ENCODE measurements at regions not wholly inside any gene's neighbourhood (a gene's known extent, or its start where the extent isn't known, plus 50 kb on each side); places are given as distances from the start of the nearest gene placed in this dataset.

DNA sequence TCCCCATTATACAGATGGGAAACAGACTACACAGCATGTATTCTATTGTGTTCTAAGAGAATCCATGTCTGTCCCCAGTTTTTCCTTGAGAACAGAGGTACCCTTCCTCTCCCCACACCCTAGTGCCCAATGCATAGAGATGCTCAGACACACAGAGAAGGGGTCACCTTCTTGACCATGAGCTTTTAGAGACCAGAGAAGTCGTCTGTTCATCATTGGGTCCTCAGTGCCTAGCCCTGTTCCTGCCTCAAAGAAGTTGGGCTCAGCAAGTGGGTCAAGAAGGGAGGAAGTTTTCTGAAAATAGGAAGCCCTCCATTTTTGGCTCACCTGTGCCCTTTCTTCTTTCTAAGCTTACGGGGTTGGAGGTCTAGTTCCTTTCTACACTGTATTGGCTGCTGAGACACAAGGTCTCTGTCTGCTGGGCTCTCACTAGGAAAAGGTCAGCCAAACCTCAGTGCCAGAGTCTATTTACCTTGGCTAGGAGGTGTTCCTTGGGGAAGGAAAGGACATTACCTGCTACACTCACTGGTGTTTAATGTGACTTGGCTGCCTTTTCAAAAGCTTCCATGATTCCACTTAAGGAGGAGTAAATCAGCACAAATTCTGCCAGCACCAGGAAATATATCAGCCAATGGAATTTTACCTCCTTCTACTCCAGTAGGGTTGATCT lies 198.5 kb upstream of the PWP1 start:
- DNase-seq (ENCODE audit: extremely low read depth, low read depth, low spot score) = no peak

DNA sequence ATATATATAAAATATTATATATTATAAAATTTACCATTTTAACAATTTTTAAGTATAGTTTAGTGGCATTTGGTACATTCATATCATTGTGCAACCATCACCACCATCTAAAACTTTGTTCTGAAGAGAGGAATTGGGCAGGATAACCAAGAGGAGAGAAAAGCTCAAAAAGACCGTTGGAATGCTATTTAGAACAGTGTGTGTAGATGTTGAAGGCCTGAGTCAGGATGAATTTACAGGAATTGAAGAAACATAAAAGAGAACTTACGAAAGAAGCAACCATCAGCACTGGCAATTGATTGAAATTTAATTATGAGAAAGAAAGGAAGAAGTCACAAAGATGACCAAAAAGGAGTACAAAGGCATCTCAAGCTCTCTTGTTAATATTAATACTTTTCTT lies 196.9 kb upstream of the PWP1 start:
- no peak for DNase-seq (ENCODE audit: extremely low read depth, low read depth, low spot score)

DNA sequence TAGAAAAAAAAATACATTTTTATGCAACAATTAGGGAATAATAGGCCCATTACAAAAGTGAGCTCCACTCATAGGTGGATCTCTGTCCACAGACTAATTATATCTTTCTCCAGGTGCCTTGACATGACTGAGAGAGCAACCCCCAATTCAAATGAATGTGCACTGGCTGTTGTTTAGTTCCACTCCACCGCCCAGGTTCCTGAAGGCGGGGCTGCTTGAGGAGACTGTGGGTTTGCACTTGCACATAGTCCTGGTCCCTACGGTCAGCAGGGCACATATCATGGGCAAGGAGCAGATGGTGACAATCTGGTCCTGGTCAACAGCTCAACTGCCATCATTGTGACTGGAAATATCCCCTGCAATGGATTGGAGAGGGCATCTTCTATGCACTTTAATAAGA lies 195.6 kb upstream of the PWP1 start:
- no peak for DNase-seq (ENCODE audit: extremely low read depth, low read depth, low spot score)

DNA sequence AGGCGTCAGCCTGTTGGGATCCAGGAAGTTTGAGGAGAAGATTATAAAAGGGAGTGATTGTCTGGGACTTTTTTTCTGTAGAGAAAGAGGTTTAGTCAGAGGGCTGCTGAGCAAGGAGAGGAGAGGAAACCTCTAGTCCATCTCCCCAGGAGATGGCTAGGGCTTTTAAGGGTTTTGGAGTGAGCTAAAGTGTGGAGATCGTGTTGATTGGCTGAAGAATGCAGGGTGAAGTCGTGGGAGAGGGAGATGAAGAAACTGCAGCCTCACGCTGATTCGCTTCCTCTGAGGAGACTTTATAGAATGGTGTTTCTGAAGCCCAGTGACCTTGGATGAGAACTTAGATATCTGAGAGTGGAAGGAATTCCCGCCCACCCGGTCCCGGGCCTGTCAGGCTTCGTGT lies 193.7 kb upstream of the PWP1 start:
- no peak for DNase-seq (ENCODE audit: extremely low read depth, low read depth, low spot score)

DNA sequence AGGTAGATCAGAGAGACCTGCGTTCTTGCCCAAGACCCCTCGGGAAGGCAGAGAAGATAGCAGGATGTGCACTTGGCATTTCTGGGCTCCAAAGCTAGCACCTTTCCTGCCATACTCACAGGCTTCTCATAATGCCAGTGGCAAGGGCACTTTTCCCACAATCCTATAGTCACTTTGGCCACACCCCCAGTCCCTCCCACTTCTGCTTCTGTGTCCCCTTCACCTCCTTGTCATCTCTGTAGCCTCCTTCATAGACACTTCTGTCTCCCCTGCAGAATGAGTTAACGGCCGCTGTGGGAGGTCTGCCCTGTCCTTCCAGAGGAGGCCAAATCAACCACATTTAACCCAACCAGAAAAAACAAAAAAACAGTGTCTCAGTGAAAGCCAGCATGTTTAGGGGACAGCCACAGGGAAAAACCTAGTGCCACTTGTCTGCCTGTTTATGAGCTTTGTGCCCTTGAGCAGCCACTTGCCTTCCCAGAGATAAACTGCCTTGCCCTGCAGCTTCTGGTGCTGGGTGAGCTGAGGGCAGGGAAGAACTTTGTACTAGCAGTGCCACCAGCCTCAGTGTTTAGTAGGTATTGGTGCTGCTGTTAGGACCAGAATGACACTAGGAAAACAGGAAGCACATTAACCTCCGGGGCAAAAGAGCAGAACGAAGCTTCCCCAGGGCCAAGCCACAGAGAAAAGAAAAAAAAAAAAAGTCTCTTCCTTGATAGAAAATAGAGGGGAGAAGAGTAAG lies 193.0 kb upstream of the PWP1 start:
- DNase-seq (ENCODE audit: extremely low read depth, low read depth, low spot score) = no peak

DNA sequence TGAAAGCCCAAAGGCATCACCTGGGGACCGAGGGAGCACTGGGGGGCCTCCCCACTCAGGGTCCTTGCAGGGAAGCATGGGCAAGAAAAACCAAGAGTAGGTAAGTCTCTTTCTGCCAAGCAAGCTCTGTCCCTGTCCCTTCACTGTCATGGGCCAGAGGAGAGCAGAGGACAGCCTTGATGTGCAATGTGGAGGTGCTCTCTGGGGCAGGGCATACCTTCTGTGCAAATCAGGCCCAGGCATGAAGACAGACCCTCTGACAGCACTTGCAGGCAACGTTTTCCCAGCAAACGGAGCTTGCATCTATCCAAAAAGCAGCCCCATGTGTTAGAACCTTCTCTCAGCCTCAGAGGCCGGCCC lies 192.5 kb upstream of the PWP1 start:
- no peak for DNase-seq (ENCODE audit: extremely low read depth, low read depth, low spot score)

DNA sequence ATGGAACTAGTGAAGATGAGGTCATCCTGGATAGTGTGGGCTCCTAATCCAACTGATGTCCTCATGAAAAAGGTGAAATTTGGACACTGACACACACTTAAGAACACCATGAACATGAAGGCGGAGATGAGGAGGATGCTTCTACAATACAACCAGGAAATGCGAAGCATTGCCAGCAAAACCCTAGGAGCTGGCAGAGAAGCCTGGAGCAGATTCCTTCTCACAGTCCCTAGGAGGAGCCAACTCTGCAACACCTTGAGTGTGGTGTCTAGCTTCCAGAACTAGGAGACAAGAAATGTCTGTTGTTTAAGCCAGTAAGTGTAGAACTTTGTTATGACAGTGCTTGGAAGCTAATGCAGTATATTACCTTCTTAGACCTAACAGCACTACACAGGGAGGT lies 191.9 kb upstream of the PWP1 start:
- no peak for DNase-seq (ENCODE audit: extremely low read depth, low read depth, low spot score)

DNA sequence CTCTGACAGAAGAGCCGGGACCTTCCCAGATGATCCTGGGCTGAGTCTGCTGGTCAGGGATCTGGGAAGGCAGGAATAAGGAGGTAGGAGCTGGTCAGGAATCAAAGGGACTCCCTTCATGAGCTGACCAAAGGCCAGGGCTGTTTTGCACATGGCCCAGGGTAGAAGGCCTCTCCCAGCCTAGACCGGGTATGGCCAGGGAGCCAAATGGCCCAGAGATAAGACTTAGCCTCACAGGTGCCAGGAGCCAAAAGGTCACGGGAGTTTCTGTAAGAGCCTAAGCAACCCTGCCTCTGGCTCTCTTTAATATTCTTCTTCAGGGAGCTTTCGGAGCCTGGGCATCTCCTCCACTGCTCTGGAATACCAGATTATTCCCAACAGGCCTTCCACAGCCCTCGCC lies 191.3 kb upstream of the PWP1 start:
- no peak for DNase-seq (ENCODE audit: extremely low read depth, low read depth, low spot score)

DNA sequence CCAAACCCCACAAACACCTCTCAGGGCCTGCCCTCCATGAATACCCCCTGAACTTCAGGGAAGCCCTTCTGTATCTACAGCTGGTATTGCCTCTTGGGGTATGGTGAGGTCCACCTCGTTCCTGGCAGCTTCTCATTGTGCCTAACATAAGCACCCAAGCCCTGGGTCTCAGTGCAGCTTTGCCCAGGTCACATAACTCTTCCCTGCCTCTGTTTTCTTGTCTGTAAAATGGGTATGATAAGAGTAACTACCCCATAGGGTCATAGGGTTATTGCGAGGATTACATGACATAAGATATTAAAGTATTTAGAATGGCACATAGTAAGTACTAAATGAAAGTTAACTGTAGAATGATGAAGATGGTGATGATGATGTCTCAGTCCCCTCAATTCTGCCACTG lies 190.0 kb upstream of the PWP1 start:
- no peak for DNase-seq (ENCODE audit: extremely low read depth, low read depth, low spot score)

DNA sequence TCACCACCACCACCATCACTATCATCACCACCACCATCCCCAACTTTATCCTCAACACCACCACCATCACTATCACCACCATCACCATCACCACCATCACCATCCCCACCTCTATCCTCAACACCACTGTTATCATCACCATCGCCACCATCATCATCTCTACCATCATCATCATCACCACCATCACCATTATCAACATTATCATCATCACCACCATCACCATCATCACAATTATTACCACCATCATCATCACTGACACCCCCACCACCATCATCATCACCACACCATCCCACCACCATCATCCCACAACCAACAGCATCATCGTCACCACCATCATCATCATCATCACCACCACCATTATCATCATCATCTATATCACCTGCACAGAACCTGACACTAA lies 188.4 kb upstream of the PWP1 start:
- DNase-seq (ENCODE audit: extremely low read depth, low read depth, low spot score) = no peak

DNA sequence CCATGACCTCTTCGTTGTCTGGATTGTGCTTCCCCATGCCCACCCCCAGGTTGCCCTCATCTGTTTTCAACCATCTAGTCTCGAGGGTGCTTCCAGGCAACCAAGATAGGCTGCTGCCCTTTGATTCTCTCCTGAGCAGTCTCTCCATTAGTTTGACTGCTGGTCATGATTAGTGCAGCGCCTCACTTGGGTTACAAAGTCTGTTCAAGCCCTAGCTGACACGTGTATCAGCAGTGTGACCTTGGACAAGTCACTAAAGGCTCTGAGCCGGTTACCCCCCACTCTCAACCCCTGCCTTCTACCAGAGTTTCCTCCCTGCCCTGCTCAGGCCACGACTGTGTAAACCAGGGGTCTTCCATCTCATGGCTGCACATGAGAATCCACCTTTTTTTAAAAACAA lies 185.3 kb upstream of the PWP1 start:
- DNase-seq (ENCODE audit: extremely low read depth, low read depth, low spot score) = no peak

DNA sequence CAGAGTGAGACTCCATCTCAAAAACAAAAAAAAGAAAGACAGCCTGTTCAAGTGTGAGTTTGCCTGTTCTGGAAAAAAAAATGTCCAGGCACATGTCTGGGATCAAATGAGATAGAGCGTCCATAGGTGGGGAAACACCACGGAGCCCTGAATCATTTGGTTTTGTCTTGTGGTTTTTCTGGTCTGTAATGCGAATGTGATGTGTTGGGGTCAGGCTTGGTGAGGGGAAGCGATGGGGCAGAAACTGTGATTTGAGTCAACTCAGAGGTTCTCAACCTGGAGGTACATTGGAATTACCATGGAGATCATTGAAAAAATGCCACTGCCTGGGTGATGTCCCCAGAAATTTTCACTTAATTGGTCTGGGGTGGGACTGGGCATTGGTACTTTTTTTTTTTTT lies 183.9 kb upstream of the PWP1 start:
- no peak for DNase-seq (ENCODE audit: extremely low read depth, low read depth, low spot score)

DNA sequence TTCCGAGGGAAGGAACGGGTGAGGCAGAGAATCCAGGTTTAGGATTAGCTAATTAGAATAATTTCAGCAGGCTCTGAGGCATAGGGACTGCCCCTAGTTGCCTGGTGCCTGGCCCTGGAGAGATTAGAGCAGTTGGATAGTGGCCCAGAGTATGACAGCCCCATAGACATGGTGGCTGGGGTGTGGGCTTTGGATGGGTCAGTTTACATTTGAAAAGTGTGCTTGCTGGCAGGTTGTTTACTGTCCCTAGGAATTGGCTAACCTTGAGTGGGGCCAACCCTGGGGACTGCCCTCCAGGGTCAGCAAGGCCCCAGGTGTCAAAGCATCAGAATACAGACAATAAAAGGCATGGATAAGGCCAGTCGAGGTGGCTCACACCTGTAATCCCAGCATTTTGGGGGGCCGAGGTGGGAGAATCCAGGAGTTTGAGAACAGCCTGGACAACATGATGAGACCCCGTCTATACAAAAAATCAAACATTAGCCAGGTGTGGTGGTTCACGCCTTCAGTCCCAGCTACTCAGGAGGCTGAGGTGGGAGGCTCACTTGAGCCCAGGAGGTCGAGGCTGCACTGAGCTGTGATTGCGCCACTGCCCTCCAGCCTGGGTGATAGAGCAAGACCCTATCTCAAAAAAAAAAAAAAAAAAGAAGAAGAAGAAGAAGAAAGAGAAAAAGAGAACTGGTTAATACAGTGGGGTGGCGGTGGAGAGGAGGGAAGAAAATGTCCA lies 182.3 kb upstream of the PWP1 start:
- no peak for DNase-seq (ENCODE audit: extremely low read depth, low read depth, low spot score)

DNA sequence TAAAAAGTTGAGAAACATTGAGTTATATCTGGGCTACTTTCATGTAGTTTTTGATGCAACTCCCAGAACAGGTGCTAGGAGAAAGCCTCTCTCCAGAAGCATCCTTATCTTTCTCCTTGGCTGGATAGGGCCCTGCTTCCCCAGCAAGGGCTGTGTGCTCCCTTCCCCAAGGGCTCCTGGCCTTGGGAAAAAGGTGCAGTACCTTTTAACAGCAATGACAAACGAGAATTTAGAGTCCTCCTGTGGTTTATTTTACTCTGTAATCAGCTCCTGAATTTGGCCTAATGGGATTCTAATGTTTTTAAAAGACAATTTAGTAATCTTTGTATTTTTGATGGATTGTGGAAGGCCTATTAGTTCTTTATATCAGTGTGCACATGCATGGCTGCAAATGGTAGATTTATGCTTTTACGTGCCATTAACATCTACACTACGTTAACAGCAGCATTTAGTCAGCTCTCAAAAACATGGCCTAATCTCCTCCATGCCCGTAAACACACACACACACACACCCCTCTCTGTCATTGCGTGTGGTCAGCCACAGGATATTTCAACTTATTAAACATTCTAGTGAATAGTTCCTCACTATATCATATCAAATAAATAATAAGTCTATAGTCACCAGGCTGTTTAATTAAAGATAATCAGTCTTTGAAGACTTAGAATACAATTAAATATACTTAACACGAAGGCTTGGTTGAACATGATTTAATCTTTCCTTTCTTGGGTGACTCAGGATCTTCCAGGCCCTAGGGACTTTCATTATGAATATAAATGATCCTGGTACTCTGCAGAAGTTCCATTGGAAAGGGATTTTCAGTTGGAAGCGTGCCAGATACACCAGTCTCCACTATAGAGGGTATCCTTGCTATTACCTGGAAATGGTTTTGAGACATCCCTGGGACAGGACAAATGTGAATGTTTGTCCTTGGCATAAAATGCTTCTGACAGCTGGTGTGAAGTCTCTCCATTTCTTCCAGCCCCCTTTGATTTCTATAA lies 181.4 kb upstream of the PWP1 start:
- no peak for DNase-seq (ENCODE audit: extremely low read depth, low read depth, low spot score)

DNA sequence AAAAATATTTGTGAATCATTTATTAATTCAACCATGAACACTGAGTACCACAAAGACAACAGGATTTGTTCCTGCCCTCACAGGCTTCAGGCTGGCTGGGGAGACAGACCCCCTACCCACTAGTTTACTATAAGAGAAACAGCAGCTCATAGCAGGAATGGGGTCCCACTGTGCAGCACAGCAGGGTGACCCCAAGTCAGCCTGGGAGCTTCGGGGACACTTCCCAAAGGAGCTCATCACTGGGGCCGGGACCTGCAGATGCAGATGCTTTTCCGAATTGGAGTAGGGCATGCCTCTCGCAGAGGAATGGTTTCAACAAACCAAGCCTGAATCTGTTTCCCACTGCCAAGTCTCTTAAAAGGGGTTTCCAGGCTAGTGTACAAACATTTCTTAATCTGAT lies 176.2 kb upstream of the PWP1 start:
- no peak for DNase-seq (ENCODE audit: extremely low read depth, low read depth, low spot score)

DNA sequence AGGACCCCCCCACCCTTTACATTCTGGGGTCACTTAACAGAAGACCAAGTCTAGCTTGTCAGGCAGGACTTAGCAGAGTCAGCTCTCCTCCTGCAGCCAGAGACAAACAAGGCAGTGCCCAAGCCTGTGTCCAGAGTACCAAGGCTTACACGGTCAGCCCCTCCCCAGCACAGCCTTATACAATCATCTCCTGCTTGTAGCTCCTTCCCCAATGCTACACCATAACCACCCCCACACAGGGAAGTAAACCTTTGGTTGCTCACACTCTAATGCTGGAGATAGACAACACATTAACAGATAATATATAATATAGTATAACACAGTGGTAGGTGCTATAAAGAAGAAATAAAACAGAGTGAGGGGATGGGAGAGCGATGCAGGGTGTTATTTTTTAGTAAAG lies 175.4 kb upstream of the PWP1 start:
- DNase-seq (ENCODE audit: extremely low read depth, low read depth, low spot score) = no peak

DNA sequence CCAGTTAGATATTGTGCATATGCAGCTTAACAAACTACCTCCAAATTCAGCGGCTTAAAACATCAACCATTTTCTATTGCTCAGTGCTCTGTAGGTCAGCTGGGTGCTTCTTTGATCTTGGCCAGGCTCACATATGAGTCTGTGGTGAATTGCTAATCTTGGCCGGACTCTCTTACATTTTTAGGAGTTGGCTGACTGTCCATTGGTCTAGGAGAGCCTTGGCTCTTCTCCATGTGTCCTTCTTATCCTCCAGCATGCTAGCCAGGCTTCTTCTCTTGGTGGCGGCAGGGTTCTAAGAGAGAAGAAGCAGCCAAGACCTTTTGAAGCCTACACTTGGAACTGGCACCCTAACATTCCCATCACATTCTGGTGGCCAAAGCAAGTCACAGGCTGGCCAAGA lies 174.3 kb upstream of the PWP1 start:
- no peak for DNase-seq (ENCODE audit: extremely low read depth, low read depth, low spot score)

DNA sequence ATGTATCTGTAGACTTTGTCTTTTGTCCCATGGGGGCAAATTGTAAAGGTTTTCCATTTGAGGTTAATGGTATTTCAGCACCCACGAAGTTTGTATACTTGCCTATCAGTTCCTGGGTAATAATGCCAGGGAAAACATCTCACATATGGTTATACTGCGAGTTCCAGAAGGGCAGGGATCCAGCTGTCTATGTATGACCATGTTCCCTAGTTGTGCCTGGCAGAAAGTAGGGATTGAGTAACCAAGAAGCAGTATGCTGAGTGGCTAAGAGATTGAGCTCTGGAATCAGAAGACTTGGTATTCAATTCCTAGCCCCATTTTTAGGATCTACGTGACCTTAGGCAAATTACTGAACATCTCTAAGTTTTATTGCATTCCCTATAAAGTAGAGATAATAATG lies 173.2 kb upstream of the PWP1 start:
- no peak for DNase-seq (ENCODE audit: extremely low read depth, low read depth, low spot score)

DNA sequence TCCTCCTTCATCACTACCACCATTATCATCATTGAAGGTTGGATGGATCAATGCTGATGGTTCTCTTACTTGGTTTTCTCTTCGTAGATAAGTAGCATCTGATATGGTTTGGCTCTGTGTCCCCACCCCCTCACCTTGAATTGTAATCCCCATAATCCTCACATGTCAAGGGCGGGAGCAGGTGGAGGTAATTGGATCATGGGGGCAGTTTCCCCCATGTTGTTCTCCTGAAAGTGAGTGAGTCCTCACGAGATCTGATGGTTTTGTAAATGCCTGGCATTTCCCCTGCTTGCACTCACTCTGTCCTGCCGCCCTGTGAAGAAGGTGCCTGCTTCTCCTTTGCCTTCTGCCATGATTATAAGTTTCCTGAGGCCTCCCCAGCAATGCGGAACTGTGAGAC lies 172.4 kb upstream of the PWP1 start:
- DNase-seq (ENCODE audit: extremely low read depth, low read depth, low spot score) = no peak

DNA sequence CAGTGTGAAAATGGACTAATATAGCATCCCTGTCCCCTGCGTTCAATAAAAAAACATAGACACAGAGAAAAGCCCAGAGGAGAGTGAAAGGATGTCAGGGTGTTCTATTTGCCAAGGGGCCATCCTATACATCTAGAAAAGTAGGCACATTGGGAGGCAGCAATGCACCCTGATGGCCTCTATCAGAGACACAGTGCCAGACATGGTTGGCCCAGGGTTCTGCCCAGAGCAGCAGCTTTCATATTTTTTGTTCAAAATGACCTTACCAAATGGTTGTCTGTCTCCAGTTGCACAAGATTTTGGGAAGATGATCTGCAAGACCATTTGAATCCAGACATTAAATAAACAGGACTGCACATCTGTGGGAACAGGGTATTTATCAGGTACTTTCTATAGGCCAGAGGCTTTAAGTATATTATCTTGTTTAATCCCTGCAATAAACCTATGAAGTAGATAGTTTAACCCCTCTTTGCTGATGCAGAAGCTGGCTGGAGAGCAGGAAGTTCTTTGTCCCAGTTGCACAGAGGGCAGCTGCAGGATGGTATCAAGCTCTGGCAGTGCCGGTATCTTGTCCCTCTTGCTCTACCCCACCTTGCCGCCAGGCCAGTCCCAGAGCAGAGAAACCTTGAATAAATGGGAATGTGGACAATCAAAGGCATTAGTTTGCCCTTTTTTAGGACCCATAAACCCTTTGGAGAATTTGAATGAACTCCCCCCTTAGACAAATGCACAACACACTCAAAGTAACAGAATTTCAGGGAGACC lies 171.8 kb upstream of the PWP1 start:
- DNase-seq (ENCODE audit: extremely low read depth, low read depth, low spot score) = no peak
